HEK293T (cell line): ENCODE measurements at regions not wholly inside any gene's neighbourhood (a gene's known extent, or its start where the extent isn't known, plus 50 kb on each side); places are given as distances from the start of the nearest gene placed in this dataset.

Experiments
- ARNT ChIP-seq: fragments of 450-650 bp; IDR thresholded peaks from 2 replicates; pipeline ENCODE4 v1.6.1; 2017; ENCODE audit warnings: mild to moderate bottlenecking
- BHLHE40 ChIP-seq: fragments of 450-650 bp; IDR thresholded peaks from 2 replicates; pipeline ENCODE4 v1.6.1; 2016; ENCODE audit warnings: mild to moderate bottlenecking, moderate library complexity, borderline replicate concordance
- CTBP1 ChIP-seq: fragments of 450-650 bp; IDR thresholded peaks from 2 replicates; pipeline ENCODE4 v1.6.1; 2016; ENCODE audit warnings: borderline replicate concordance
- L3MBTL2 ChIP-seq: fragments of 450-650 bp; conservative IDR thresholded peaks from 2 replicates; pipeline ENCODE4 v1.6.1; 2016; ENCODE audit warnings: mild to moderate bottlenecking
- SP1 ChIP-seq: fragments of 450-650 bp; IDR thresholded peaks from 2 replicates; pipeline ENCODE4 v1.6.1; 2017

- no peak for TF ChIP-seq BHLHE40
- TF ChIP-seq ARNT: no peak
- no peak for TF ChIP-seq CTBP1
- TF ChIP-seq L3MBTL2: no peak
- no peak for TF ChIP-seq SP1
Measured at GRCh38 chr10:28925121-28925663, 247.9 kb downstream of the BAMBI start.
